ENCODE measurements at regions not wholly inside any gene's neighbourhood (a gene's known extent, or its start where the extent isn't known, plus 50 kb on each side); places are given as distances from the start of the nearest gene placed in this dataset.

GRCh38 chr15:31225356-31225955 lies 101.2 kb upstream of the KLF13 start:
- ATAC-seq (ENCODE audit: low FRiP score in 2 of 2), result no peak
- no peak for DNase-seq

GRCh38 chr15:31226021-31226420 lies 100.6 kb upstream of the KLF13 start:
- Histone ChIP-seq H3K4me3 (no peak overlapping the region), H3K4me1 (peaks cover 29 to 33% (median 30%) of the 10 kb centered on the region in 4 donors), H3K27ac (no peak overlapping the region), H3K9me3 (no peaks in the 10 kb centered on the region), H3K27me3 (no peaks in the 10 kb centered on the region), H3K36me3 (no peaks in the 10 kb centered on the region)
- WGBS, 2 donors, result 96% methylated on average over 9 of the region's 9 CpGs
- DNase-seq (no peak), ATAC-seq (ENCODE audit: low FRiP score in 2 of 2) (no peak)
- TF ChIP-seq POLR2A (IDR thresholded peaks at IDR 0.05) (no peak), EP300 (IDR thresholded peaks at IDR 0.05) (no peak), POLR2AphosphoS5 (IDR thresholded peaks at IDR 0.05) (no peak)
- TF ChIP-seq, protein P1, sequence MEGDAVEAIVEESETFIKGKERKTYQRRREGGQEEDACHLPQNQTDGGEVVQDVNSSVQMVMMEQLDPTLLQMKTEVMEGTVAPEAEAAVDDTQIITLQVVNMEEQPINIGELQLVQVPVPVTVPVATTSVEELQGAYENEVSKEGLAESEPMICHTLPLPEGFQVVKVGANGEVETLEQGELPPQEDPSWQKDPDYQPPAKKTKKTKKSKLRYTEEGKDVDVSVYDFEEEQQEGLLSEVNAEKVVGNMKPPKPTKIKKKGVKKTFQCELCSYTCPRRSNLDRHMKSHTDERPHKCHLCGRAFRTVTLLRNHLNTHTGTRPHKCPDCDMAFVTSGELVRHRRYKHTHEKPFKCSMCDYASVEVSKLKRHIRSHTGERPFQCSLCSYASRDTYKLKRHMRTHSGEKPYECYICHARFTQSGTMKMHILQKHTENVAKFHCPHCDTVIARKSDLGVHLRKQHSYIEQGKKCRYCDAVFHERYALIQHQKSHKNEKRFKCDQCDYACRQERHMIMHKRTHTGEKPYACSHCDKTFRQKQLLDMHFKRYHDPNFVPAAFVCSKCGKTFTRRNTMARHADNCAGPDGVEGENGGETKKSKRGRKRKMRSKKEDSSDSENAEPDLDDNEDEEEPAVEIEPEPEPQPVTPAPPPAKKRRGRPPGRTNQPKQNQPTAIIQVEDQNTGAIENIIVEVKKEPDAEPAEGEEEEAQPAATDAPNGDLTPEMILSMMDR (IDR thresholded peaks at IDR 0.05), result no peak

More at GRCh38 chr15:31225356-31225955, 101.2 kb upstream of the KLF13 start:
- Histone ChIP-seq H3K36me3 (no peaks in the 10 kb centered on the region), H3K4me3 (no peak overlapping the region), H3K27me3 (no peaks in the 10 kb centered on the region), H3K9me3 (no peaks in the 10 kb centered on the region), H3K4me1 (peaks cover 29 to 33% (median 30%) of the 10 kb centered on the region in 4 donors), H3K27ac (no peak overlapping the region)
- WGBS, 2 donors, result 94 to 95% methylated on average over 12 to 17 of the region's 18 CpGs
- no peak for TF ChIP-seq EP300 (IDR thresholded peaks at IDR 0.05)
- TF ChIP-seq POLR2A (IDR thresholded peaks at IDR 0.05), result no peak
- TF ChIP-seq POLR2AphosphoS5 (IDR thresholded peaks at IDR 0.05), result no peak
- TF ChIP-seq, protein P1 (IDR thresholded peaks at IDR 0.05), result no peak

DNA sequence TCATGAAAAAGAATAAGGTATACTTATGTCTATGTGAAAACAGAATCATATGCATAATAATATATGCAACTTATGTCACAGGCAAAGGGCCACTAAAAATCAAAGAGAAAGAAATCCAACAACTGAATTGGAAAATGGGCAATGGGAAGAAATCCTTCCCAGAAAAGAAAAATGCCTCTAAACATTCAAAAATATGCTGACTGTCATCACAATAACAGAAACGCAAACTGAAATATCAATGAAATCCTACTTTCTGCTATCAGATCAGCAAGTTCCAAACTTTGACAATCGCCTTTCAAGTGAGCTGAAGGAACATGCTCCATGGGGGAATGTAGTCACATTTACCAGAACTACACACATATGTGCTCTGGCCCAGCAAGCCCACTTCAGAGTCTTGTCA lies 99.4 kb upstream of the KLF13 start:
- 87 to 95% methylated on average over 2 of the region's 2 CpGs for WGBS, 2 donors
- Histone ChIP-seq H3K4me3 (no peak overlapping the region), H3K36me3 (no peaks in the 10 kb centered on the region), H3K27me3 (no peaks in the 10 kb centered on the region), H3K4me1 (peaks cover 25 to 29% (median 28%) of the 10 kb centered on the region in 4 donors), H3K9me3 (no peaks in the 10 kb centered on the region), H3K27ac (no peak overlapping the region)
- no peak for ATAC-seq (ENCODE audit: low FRiP score in 2 of 2)
- DNase-seq, result no peak
- TF ChIP-seq POLR2A (IDR thresholded peaks at IDR 0.05) (no peak), EP300 (IDR thresholded peaks at IDR 0.05) (no peak), POLR2AphosphoS5 (IDR thresholded peaks at IDR 0.05) (no peak)
- TF ChIP-seq, protein P1 (IDR thresholded peaks at IDR 0.05), result no peak

DNA sequence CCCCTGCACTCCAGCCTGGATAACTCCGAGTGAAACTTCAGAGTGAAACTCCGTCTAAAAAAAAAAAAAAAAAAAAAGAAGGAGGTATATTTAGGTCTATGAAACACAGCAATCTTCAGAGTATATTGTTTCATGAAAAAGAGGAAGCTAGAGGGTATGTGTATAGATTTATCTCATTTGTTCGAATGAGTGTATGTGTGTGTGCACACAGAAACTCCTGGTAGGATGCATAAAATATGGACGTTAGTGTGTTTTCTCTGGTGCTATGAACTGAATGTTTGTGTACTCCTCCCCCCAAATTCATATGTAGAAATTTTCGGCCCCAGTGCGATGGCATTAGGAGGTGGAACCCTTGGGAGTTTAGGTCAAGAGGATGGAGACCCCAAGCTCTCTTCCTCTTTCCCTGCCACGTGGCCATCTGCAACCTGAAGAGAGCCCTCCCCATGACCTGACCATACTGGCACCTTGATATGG lies 98.6 kb upstream of the KLF13 start:
- H3K4me3 ChIP-seq, result no peak overlapping the region
- WGBS, 2 donors, result 66 to 73% methylated on average over 7 of the region's 7 CpGs
- H3K9me3 ChIP-seq, result no peaks in the 10 kb centered on the region
- no peaks in the 10 kb centered on the region for H3K36me3 ChIP-seq
- H3K4me1 ChIP-seq, result peaks cover 17 to 21% (median 20%) of the 10 kb centered on the region in 4 donors
- no peaks in the 10 kb centered on the region for H3K27me3 ChIP-seq
- TF ChIP-seq EP300 (IDR thresholded peaks at IDR 0.05) (no peak), POLR2A (IDR thresholded peaks at IDR 0.05) (no peak), POLR2AphosphoS5 (IDR thresholded peaks at IDR 0.05) (no peak)
- TF ChIP-seq, protein P1 (IDR thresholded peaks at IDR 0.05), result no peak
- ATAC-seq (ENCODE audit: low FRiP score in 2 of 2) (no peak), DNase-seq (no peak)
- H3K27ac ChIP-seq, result no peak overlapping the region

Data from upper lobe of left lung (tissue), 6 donors.